ENCODE measurements at regions not wholly inside any gene's neighbourhood (a gene's known extent, or its start where the extent isn't known, plus 50 kb on each side); places are given as distances from the start of the nearest gene placed in this dataset.

DNA sequence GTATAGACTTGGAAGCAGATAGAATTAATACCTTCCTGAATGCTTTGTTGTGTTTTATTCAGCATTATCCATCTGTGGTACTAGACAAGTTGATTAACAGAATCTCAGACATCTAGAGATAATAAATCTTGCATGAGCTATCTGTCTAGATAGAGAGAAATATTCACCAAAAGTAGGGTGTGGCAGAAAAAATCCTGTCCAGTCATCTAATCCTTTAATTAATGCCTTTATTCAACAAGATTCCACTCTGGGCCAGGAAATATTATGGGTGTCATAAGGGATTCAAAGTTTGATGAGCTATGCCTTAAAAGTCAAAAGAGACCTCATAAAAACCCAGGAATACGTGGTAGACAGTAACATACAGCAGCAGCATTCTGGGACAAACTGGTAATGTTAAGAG, 601.2 kb downstream of the LMO4 start:
- CTCF ChIA-PET = no interaction called here
- Histone ChIP-seq H3K4me3 (ENCODE audit: low read length) (no peak overlapping the region), H3K9me3 (ENCODE audit: control insufficient read depth in 1 of 2, insufficient read depth in 1 of 2, low read length in 2 of 2) (peaks cover 0 to 4% of the 10 kb centered on the region in 2 experiments), H3K4me1 (ENCODE audit: insufficient read depth, low read length) (no peaks in the 10 kb centered on the region), H3K27me3 (ENCODE audit: control insufficient read depth in 1 of 2, insufficient read depth in 2 of 2, low read length in 2 of 2) (no peaks in the 10 kb centered on the region), H3K27ac (ENCODE audit: low read depth in 1 of 2, low read length in 2 of 2) (no peak overlapping the region), H3K36me3 (ENCODE audit: insufficient read depth, low read length) (no peaks in the 10 kb centered on the region)
- POLR2A ChIA-PET = no interaction called here
- Mint-ChIP-seq H3K36me3 (ENCODE audit: low read depth) (no peaks in the 10 kb centered on the region), H3K4me3 (no peak overlapping the region), H3K4me1 (ENCODE audit: low read depth) (no peaks in the 10 kb centered on the region), H3K9me3 (peaks cover 13% of the 10 kb centered on the region), H3K27me3 (no peaks in the 10 kb centered on the region), H3K27ac (no peak overlapping the region)
- intact Hi-C loops (cut with DNase I, micrococcal nuclease) = no loop called here
- ATAC-seq (ENCODE audit: poor library complexity) = no peak
- DNase-seq = no peak
- TF ChIP-seq, protein P1, sequence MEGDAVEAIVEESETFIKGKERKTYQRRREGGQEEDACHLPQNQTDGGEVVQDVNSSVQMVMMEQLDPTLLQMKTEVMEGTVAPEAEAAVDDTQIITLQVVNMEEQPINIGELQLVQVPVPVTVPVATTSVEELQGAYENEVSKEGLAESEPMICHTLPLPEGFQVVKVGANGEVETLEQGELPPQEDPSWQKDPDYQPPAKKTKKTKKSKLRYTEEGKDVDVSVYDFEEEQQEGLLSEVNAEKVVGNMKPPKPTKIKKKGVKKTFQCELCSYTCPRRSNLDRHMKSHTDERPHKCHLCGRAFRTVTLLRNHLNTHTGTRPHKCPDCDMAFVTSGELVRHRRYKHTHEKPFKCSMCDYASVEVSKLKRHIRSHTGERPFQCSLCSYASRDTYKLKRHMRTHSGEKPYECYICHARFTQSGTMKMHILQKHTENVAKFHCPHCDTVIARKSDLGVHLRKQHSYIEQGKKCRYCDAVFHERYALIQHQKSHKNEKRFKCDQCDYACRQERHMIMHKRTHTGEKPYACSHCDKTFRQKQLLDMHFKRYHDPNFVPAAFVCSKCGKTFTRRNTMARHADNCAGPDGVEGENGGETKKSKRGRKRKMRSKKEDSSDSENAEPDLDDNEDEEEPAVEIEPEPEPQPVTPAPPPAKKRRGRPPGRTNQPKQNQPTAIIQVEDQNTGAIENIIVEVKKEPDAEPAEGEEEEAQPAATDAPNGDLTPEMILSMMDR (IDR thresholded peaks at IDR 0.05) = no peak

DNA sequence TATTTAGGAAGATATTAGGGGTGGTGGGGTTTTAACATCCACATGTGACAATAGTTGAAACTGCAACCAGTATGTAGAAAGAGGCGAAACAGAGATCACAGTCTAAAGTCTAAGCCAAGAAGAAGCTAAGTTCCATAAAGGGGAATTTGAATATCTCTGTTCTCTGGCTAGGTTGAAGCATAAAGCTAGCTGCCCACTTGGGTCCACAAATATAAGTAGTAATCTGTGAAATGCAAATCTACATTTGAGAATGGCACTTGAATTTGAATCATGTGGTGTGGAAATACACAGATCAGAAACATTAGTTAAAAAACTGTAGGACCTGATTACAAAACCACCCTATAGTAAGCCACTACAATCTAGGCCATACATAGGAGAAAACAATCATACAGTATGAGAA, 602.1 kb downstream of the LMO4 start:
- ATAC-seq (ENCODE audit: poor library complexity) = no peak
- no peaks in the 10 kb centered on the region for H3K4me1 Mint-ChIP-seq (ENCODE audit: low read depth)
- POLR2A ChIA-PET = no interaction called here

GRCh38 chr1:87933171-87933570, 604.5 kb downstream of the LMO4 start:
- ATAC-seq (ENCODE audit: poor library complexity) (no peak), DNase-seq (no peak)
- Mint-ChIP-seq H3K27me3 (peaks cover 8% of the 10 kb centered on the region), H3K36me3 (ENCODE audit: low read depth) (no peaks in the 10 kb centered on the region), H3K4me3 (no peak overlapping the region), H3K27ac (no peak overlapping the region), H3K4me1 (ENCODE audit: low read depth) (no peaks in the 10 kb centered on the region), H3K9me3 (peaks cover 13% of the 10 kb centered on the region)
- Histone ChIP-seq H3K27me3 (ENCODE audit: control insufficient read depth in 1 of 2, insufficient read depth in 2 of 2, low read length in 2 of 2) (no peaks in the 10 kb centered on the region), H3K4me3 (ENCODE audit: low read length) (no peak overlapping the region), H3K4me1 (ENCODE audit: insufficient read depth, low read length) (no peaks in the 10 kb centered on the region), H3K27ac (ENCODE audit: low read depth in 1 of 2, low read length in 2 of 2) (no peak overlapping the region), H3K36me3 (ENCODE audit: insufficient read depth, low read length) (no peaks in the 10 kb centered on the region), H3K9me3 (ENCODE audit: control insufficient read depth in 1 of 2, insufficient read depth in 1 of 2, low read length in 2 of 2) (peaks cover 0 to 4% of the 10 kb centered on the region in 2 experiments)
- TF ChIP-seq, protein P1 (IDR thresholded peaks at IDR 0.05) = no peak
- ChIA-PET CTCF (no interaction called here), POLR2A (no interaction called here)
- intact Hi-C loops (cut with DNase I, micrococcal nuclease) = no loop called here

More for the DNA sequence above, 602.1 kb downstream of the LMO4 start:
- no peak overlapping the region for H3K4me3 ChIP-seq (ENCODE audit: low read length)
- Mint-ChIP-seq H3K36me3 (ENCODE audit: low read depth) (no peaks in the 10 kb centered on the region), H3K27ac (no peak overlapping the region), H3K27me3 (peaks cover 5% of the 10 kb centered on the region), H3K9me3 (peaks cover 13% of the 10 kb centered on the region), H3K4me3 (no peak overlapping the region)
- TF ChIP-seq, protein P1 (IDR thresholded peaks at IDR 0.05) = no peak
- intact Hi-C loops (cut with DNase I, micrococcal nuclease) = no loop called here
- DNase-seq = no peak
- H3K36me3 ChIP-seq (ENCODE audit: insufficient read depth, low read length) = no peaks in the 10 kb centered on the region
- H3K9me3 ChIP-seq (ENCODE audit: control insufficient read depth in 1 of 2, insufficient read depth in 1 of 2, low read length in 2 of 2) = peaks cover 0 to 4% of the 10 kb centered on the region in 2 experiments
- H3K4me1 ChIP-seq (ENCODE audit: insufficient read depth, low read length) = no peaks in the 10 kb centered on the region
- H3K27me3 ChIP-seq (ENCODE audit: control insufficient read depth in 1 of 2, insufficient read depth in 2 of 2, low read length in 2 of 2) = no peaks in the 10 kb centered on the region
- H3K27ac ChIP-seq (ENCODE audit: low read depth in 1 of 2, low read length in 2 of 2) = no peak overlapping the region
- CTCF ChIA-PET = no interaction called here

All from CD4-positive, alpha-beta T cell (primary cell).